ENCODE measurements at regions not wholly inside any gene's neighbourhood (a gene's known extent, or its start where the extent isn't known, plus 50 kb on each side); places are given as distances from the start of the nearest gene placed in this dataset.
A peak's percentile ranks its signal among the peaks of the same experiment; 100 is the strongest.

DNA sequence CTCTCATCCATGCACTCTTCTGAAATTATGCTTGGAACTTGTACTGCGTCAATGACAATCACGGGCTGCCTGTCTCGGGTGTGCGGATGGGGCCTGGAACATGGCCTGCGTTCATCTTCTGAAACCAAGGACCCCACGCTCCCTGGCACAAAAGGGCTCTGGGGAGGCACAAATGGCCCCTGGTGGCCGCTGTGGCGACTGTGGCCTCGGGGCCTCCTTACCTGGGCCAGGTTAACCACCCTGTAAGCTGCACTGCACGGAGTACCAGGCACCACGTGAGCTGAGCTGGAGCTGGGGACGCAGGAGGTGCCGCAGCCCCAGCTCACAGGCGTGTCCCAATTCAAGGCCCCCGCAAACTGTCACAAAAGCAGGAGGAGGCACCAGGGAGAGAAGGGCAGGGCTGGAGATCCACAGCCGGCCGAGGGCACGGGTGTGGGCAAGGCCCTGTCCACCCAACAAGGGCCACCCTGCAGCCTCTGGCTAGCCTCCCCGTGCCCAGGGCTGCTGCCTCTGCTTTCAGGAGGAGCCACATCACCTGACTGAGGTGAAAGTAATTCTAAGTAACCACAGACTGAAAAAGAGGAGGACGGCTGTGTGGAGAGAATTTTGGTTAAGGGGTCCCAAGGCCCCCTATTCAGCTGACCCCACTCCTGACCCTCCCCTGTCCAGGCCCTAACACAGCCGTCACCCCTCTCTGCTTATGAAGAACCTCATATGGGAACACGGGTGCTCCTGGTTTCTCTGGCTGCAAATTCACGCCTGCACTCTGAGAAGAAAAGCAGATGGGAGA lies 61.1 kb upstream of the GALNT9 start:
- Histone ChIP-seq H3K27ac (no peak overlapping the region), H3K79me2 (ENCODE audit: low read depth) (no peaks in the 10 kb centered on the region), H3K4me2 (no peak overlapping the region), H3K27me3 (peaks cover 90% of the 10 kb centered on the region), H3K4me1 (no peaks in the 10 kb centered on the region), H3F3A (ENCODE audit: low read depth) (peaks cover 8% of the 10 kb centered on the region), H3K4me3 (no peak overlapping the region), H3K9me3 (ENCODE audit: low read depth) (no peaks in the 10 kb centered on the region), H3K9ac (no peak overlapping the region), H3K36me3 (no peaks in the 10 kb centered on the region), H2AFZ (replicated peaks) (no peak overlapping the region), H4K20me1 (ENCODE audit: low read depth) (no peaks in the 10 kb centered on the region)
- DNase-seq (ENCODE audit: low spot score), result no peak
- peaks cover 6% of the 10 kb centered on the region for H3K4me1 Mint-ChIP-seq
- no peak overlapping the region for H3K4me3 Mint-ChIP-seq
- H3K27ac Mint-ChIP-seq, result peak overlapping the region; percentile 30
- TF ChIP-seq EZH2phosphoT487 (IDR thresholded peaks at IDR 0.05) (no peak), EZH2 (IDR thresholded peaks at IDR 0.05) (no peak)
- TF ChIP-seq, protein P1, sequence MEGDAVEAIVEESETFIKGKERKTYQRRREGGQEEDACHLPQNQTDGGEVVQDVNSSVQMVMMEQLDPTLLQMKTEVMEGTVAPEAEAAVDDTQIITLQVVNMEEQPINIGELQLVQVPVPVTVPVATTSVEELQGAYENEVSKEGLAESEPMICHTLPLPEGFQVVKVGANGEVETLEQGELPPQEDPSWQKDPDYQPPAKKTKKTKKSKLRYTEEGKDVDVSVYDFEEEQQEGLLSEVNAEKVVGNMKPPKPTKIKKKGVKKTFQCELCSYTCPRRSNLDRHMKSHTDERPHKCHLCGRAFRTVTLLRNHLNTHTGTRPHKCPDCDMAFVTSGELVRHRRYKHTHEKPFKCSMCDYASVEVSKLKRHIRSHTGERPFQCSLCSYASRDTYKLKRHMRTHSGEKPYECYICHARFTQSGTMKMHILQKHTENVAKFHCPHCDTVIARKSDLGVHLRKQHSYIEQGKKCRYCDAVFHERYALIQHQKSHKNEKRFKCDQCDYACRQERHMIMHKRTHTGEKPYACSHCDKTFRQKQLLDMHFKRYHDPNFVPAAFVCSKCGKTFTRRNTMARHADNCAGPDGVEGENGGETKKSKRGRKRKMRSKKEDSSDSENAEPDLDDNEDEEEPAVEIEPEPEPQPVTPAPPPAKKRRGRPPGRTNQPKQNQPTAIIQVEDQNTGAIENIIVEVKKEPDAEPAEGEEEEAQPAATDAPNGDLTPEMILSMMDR (IDR thresholded peaks at IDR 0.05), result no peak
- peaks cover 2% of the 10 kb centered on the region for H3K36me3 Mint-ChIP-seq
- peaks cover 39% of the 10 kb centered on the region for H3K27me3 Mint-ChIP-seq (ENCODE audit: insufficient read depth, low read depth)
- H3K9me3 Mint-ChIP-seq, result peaks cover 6% of the 10 kb centered on the region

DNA sequence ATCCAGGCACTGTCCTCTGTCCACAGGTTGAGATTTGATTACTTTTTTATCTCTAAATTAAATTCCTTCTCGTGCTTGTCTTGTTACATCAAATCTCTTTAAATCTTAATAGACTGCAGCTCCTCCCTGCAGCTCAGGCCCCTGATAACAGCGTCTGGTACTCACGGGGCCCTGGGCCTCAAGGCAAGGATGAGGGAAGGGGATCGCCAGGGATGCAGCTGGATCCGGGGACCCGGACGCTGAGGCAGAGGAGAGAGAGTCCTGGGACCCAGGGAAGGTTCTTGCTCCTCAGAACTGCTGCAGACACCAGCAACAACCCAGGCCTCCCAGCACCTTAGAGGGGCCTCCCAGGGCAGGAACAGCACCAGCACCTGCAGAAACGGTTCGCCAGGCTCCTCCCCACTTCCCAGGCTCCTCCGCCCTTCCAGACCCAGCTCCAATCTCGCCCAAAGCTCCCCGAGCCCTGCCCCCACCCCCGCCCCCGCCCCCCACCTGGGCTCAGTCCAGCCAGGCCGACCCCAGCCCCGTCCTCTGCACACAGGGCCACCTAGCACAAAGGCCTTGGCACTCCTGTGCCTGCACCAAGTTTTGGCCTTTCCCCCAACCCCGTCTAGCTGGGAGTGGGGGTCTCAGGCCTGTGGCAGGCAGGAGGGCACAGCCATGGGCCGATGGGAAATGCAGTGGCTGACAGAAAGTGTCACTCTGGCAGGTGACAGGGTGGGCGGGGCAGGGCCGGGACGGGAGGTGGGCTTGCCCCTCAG lies 60.3 kb upstream of the GALNT9 start:
- Histone ChIP-seq H3K27me3 (peaks cover 90% of the 10 kb centered on the region), H2AFZ (replicated peaks) (no peak overlapping the region), H3K4me2 (no peak overlapping the region), H3K36me3 (no peaks in the 10 kb centered on the region), H3F3A (ENCODE audit: low read depth) (peaks cover 3% of the 10 kb centered on the region), H4K20me1 (ENCODE audit: low read depth) (no peaks in the 10 kb centered on the region), H3K79me2 (ENCODE audit: low read depth) (no peaks in the 10 kb centered on the region), H3K9ac (no peak overlapping the region), H3K27ac (no peak overlapping the region), H3K9me3 (ENCODE audit: low read depth) (no peaks in the 10 kb centered on the region), H3K4me3 (no peak overlapping the region), H3K4me1 (no peaks in the 10 kb centered on the region)
- no peak overlapping the region for H3K4me3 Mint-ChIP-seq
- peaks cover 6% of the 10 kb centered on the region for H3K9me3 Mint-ChIP-seq
- no peak for DNase-seq (ENCODE audit: low spot score)
- H3K27me3 Mint-ChIP-seq (ENCODE audit: insufficient read depth, low read depth), result peaks cover 38% of the 10 kb centered on the region
- H3K36me3 Mint-ChIP-seq, result peaks cover 2% of the 10 kb centered on the region
- H3K4me1 Mint-ChIP-seq, result peaks cover 6% of the 10 kb centered on the region
- TF ChIP-seq EZH2 (IDR thresholded peaks at IDR 0.05) (no peak), EZH2phosphoT487 (IDR thresholded peaks at IDR 0.05) (no peak)
- TF ChIP-seq, protein P1 (IDR thresholded peaks at IDR 0.05), result no peak
- no peak overlapping the region for H3K27ac Mint-ChIP-seq

DNA sequence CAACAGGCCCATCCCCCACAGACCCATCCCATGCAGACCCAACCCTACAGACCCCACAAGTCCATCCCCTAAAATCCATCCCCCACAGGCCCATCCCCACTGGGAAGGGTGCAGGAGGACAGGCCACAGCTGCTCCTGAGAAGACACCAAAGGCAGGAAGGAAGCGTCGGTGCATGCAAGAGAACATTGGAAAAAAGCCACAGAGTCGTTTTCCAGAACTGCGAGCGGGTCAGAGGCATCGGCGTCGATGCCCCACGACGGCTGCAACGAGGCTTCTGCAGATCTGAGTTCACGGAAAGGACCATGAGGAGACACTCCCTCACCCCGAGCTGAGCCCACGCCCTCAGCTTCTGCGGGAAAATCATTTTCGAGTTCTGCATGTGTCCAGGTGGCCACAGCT lies 59.6 kb upstream of the GALNT9 start:
- no peak for DNase-seq (ENCODE audit: low spot score)
- H3K9me3 Mint-ChIP-seq, result peaks cover 6% of the 10 kb centered on the region
- Histone ChIP-seq H3K27me3 (peaks cover 87% of the 10 kb centered on the region), H3K9me3 (ENCODE audit: low read depth) (no peaks in the 10 kb centered on the region), H3K4me2 (no peak overlapping the region), H3F3A (ENCODE audit: low read depth) (no peaks in the 10 kb centered on the region), H4K20me1 (ENCODE audit: low read depth) (no peaks in the 10 kb centered on the region), H3K27ac (no peak overlapping the region), H3K9ac (no peak overlapping the region), H2AFZ (replicated peaks) (no peak overlapping the region), H3K4me3 (no peak overlapping the region), H3K36me3 (no peaks in the 10 kb centered on the region), H3K79me2 (ENCODE audit: low read depth) (no peaks in the 10 kb centered on the region), H3K4me1 (no peaks in the 10 kb centered on the region)
- no peaks in the 10 kb centered on the region for H3K36me3 Mint-ChIP-seq
- no peak for TF ChIP-seq EZH2phosphoT487 (IDR thresholded peaks at IDR 0.05)
- TF ChIP-seq, protein P1 (IDR thresholded peaks at IDR 0.05), result no peak
- TF ChIP-seq EZH2 (IDR thresholded peaks at IDR 0.05), result no peak
- no peak overlapping the region for H3K27ac Mint-ChIP-seq
- H3K27me3 Mint-ChIP-seq (ENCODE audit: insufficient read depth, low read depth), result peaks cover 33% of the 10 kb centered on the region
- H3K4me1 Mint-ChIP-seq, result peaks cover 6% of the 10 kb centered on the region
- H3K4me3 Mint-ChIP-seq, result no peak overlapping the region
